ENCODE measurements at regions not wholly inside any gene's neighbourhood (a gene's known extent, or its start where the extent isn't known, plus 50 kb on each side); places are given as distances from the start of the nearest gene placed in this dataset.

- Histone ChIP-seq H3K4me1 (ENCODE audit: insufficient read depth, low read length) (no peaks in the 10 kb centered on the region), H4K20me1 (ENCODE audit: insufficient read depth, low read length) (no peaks in the 10 kb centered on the region), H3K36me3 (ENCODE audit: insufficient read depth, low read length) (no peaks in the 10 kb centered on the region), H3K27me3 (ENCODE audit: insufficient read depth, low read length, poor library complexity) (peaks cover 15% of the 10 kb centered on the region), H3K9me3 (ENCODE audit: insufficient read depth, low read length, severe bottlenecking) (no peaks in the 10 kb centered on the region), H3K27ac (ENCODE audit: low read length) (no peak overlapping the region), H2AFZ (ENCODE audit: low read depth, low read length) (no peak overlapping the region), H3K79me2 (ENCODE audit: insufficient read depth, low read length) (no peaks in the 10 kb centered on the region), H3K4me2 (ENCODE audit: insufficient read depth, low read length) (no peak overlapping the region), H3K9ac (ENCODE audit: low read depth, low read length) (no peak overlapping the region), H3K4me3 (ENCODE audit: low read depth in 1 of 2, low read length in 2 of 2) (no peak overlapping the region)
- no peak for ATAC-seq (ENCODE audit: insufficient read depth, low read depth)
- TF ChIP-seq, protein P1, sequence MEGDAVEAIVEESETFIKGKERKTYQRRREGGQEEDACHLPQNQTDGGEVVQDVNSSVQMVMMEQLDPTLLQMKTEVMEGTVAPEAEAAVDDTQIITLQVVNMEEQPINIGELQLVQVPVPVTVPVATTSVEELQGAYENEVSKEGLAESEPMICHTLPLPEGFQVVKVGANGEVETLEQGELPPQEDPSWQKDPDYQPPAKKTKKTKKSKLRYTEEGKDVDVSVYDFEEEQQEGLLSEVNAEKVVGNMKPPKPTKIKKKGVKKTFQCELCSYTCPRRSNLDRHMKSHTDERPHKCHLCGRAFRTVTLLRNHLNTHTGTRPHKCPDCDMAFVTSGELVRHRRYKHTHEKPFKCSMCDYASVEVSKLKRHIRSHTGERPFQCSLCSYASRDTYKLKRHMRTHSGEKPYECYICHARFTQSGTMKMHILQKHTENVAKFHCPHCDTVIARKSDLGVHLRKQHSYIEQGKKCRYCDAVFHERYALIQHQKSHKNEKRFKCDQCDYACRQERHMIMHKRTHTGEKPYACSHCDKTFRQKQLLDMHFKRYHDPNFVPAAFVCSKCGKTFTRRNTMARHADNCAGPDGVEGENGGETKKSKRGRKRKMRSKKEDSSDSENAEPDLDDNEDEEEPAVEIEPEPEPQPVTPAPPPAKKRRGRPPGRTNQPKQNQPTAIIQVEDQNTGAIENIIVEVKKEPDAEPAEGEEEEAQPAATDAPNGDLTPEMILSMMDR (IDR thresholded peaks at IDR 0.05; ENCODE audit: borderline replicate concordance, extremely low read depth, low read length, poor library complexity, severe bottlenecking): no peak
- TF ChIP-seq EZH2 (IDR thresholded peaks at IDR 0.05; ENCODE audit: borderline replicate concordance, low read depth, low read length, severe bottlenecking): no peak
- DNase-seq: no peak
Observed at GRCh38 chr3:160126761-160127160, 98.5 kb upstream of the C3orf80 start.

DNA sequence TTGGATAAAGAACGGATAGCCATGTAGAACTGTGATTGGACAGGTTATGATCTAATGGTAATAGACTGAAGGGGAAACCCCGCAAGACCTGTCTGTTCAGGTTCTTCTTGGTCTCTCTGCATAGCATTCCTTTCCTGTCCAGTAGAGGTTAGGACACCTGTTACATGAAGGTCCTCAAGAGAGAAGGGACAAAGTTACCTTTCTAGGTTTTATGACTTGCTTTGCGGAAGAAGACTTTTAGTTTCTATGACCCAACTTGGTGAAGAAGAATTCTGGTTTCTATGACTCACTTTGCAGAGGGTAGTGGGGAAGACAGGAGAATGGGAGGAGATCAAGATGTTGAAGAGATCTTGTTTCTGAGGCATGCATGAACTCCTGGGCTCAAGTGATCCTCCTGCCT is 97.9 kb upstream of the C3orf80 start:
- ATAC-seq (ENCODE audit: insufficient read depth, low read depth) (no peak), DNase-seq (no peak)
- H3K27ac ChIP-seq (ENCODE audit: low read length): no peak overlapping the region
- peaks cover 15% of the 10 kb centered on the region for H3K27me3 ChIP-seq (ENCODE audit: insufficient read depth, low read length, poor library complexity)
- H3K9me3 ChIP-seq (ENCODE audit: insufficient read depth, low read length, severe bottlenecking): no peaks in the 10 kb centered on the region
- TF ChIP-seq EZH2 (IDR thresholded peaks at IDR 0.05; ENCODE audit: borderline replicate concordance, low read depth, low read length, severe bottlenecking): no peak
- H3K4me1 ChIP-seq (ENCODE audit: insufficient read depth, low read length): no peaks in the 10 kb centered on the region
- H3K36me3 ChIP-seq (ENCODE audit: insufficient read depth, low read length): no peaks in the 10 kb centered on the region
- H3K9ac ChIP-seq (ENCODE audit: low read depth, low read length): no peak overlapping the region
- no peaks in the 10 kb centered on the region for H4K20me1 ChIP-seq (ENCODE audit: insufficient read depth, low read length)
- no peaks in the 10 kb centered on the region for H3K79me2 ChIP-seq (ENCODE audit: insufficient read depth, low read length)
- H3K4me3 ChIP-seq (ENCODE audit: low read depth in 1 of 2, low read length in 2 of 2): no peak overlapping the region
- no peak overlapping the region for H3K4me2 ChIP-seq (ENCODE audit: insufficient read depth, low read length)
- H2AFZ ChIP-seq (ENCODE audit: low read depth, low read length): no peak overlapping the region

DNA sequence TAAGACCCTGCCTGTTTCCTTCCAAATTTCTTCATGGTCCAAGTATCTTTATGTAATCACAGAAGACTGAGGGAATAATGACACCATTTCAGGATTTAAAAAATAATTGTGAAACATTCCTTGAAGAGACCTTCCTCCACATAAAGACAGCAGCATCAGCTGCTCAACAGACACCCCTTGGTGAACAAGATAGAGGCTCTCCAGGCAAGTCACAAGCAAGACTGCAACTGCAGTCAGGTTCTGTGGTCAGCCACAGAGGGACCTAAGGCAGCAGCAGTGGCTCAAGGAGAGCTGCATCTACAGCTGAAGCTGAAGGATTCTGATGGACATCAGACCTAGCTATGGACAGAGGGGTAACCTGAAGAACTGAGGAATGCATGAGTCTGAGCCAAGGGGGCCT is 97.2 kb upstream of the C3orf80 start:
- no peaks in the 10 kb centered on the region for H3K9me3 ChIP-seq (ENCODE audit: insufficient read depth, low read length, severe bottlenecking)
- H3K4me3 ChIP-seq (ENCODE audit: low read depth in 1 of 2, low read length in 2 of 2): no peak overlapping the region
- H2AFZ ChIP-seq (ENCODE audit: low read depth, low read length): no peak overlapping the region
- no peak overlapping the region for H3K27ac ChIP-seq (ENCODE audit: low read length)
- no peak for ATAC-seq (ENCODE audit: insufficient read depth, low read depth)
- no peaks in the 10 kb centered on the region for H3K36me3 ChIP-seq (ENCODE audit: insufficient read depth, low read length)
- H3K4me1 ChIP-seq (ENCODE audit: insufficient read depth, low read length): no peaks in the 10 kb centered on the region
- H3K79me2 ChIP-seq (ENCODE audit: insufficient read depth, low read length): no peaks in the 10 kb centered on the region
- no peak overlapping the region for H3K9ac ChIP-seq (ENCODE audit: low read depth, low read length)
- H3K27me3 ChIP-seq (ENCODE audit: insufficient read depth, low read length, poor library complexity): peaks cover 15% of the 10 kb centered on the region
- no peak for DNase-seq
- TF ChIP-seq, protein P1 (IDR thresholded peaks at IDR 0.05; ENCODE audit: borderline replicate concordance, extremely low read depth, low read length, poor library complexity, severe bottlenecking): no peak
- TF ChIP-seq EZH2 (IDR thresholded peaks at IDR 0.05; ENCODE audit: borderline replicate concordance, low read depth, low read length, severe bottlenecking): no peak
- no peaks in the 10 kb centered on the region for H4K20me1 ChIP-seq (ENCODE audit: insufficient read depth, low read length)
- H3K4me2 ChIP-seq (ENCODE audit: insufficient read depth, low read length): no peak overlapping the region

GRCh38 chr3:160129459-160130061 is 95.7 kb upstream of the C3orf80 start:
- no peak overlapping the region for H2AFZ ChIP-seq (ENCODE audit: low read depth, low read length)
- TF ChIP-seq, protein P1 (IDR thresholded peaks at IDR 0.05; ENCODE audit: borderline replicate concordance, extremely low read depth, low read length, poor library complexity, severe bottlenecking): no peak
- TF ChIP-seq EZH2 (IDR thresholded peaks at IDR 0.05; ENCODE audit: borderline replicate concordance, low read depth, low read length, severe bottlenecking): no peak
- H3K4me3 ChIP-seq (ENCODE audit: low read depth in 1 of 2, low read length in 2 of 2): no peak overlapping the region
- ATAC-seq (ENCODE audit: insufficient read depth, low read depth) (no peak), DNase-seq (no peak)
- H3K79me2 ChIP-seq (ENCODE audit: insufficient read depth, low read length): no peaks in the 10 kb centered on the region
- no peak overlapping the region for H3K9ac ChIP-seq (ENCODE audit: low read depth, low read length)
- no peaks in the 10 kb centered on the region for H3K4me1 ChIP-seq (ENCODE audit: insufficient read depth, low read length)
- H3K36me3 ChIP-seq (ENCODE audit: insufficient read depth, low read length): no peaks in the 10 kb centered on the region
- no peak overlapping the region for H3K4me2 ChIP-seq (ENCODE audit: insufficient read depth, low read length)
- H4K20me1 ChIP-seq (ENCODE audit: insufficient read depth, low read length): no peaks in the 10 kb centered on the region
- no peaks in the 10 kb centered on the region for H3K9me3 ChIP-seq (ENCODE audit: insufficient read depth, low read length, severe bottlenecking)
- H3K27me3 ChIP-seq (ENCODE audit: insufficient read depth, low read length, poor library complexity): peaks cover 15% of the 10 kb centered on the region
- H3K27ac ChIP-seq (ENCODE audit: low read length): no peak overlapping the region
